Stimulated activated CD8-positive, alpha-beta memory T cell treated with anti-CD3 and anti-CD28 coated beads, Interleukin-2, amount 100 ng/mL, for 1 hour (primary cell): ENCODE measurements at regions not wholly inside any gene's neighbourhood (a gene's known extent, or its start where the extent isn't known, plus 50 kb on each side); places are given as distances from the start of the nearest gene placed in this dataset.
"Not testable (repeated sequence)": the region's sequence is repeated elsewhere in the genome, so short reads cannot be mapped to it uniquely, and the experiment has no call there.

Experiments
- DNase-seq, 2 donors: peaks; one replicate each; pipeline ENCODE4 v3.0.0-alpha.2; 2020; ENCODE audit warnings: low read depth in 2 of 2

GRCh38 chr20:40073535-40074111 lies 615.4 kb downstream of the MAFB start:
- no peak for DNase-seq

- no peak for DNase-seq
Measured at GRCh38 chr20:40072907-40073306, 616.1 kb downstream of the MAFB start.

- no peak for DNase-seq
Measured at GRCh38 chr20:40056171-40056570, 632.9 kb downstream of the MAFB start.

- DNase-seq: no peak
Measured at GRCh38 chr20:40055711-40056110, 633.3 kb downstream of the MAFB start.

GRCh38 chr20:40054311-40054710 lies 634.7 kb downstream of the MAFB start:
- no peak for DNase-seq

- DNase-seq: no peak
Measured at GRCh38 chr20:40050596-40050995, 638.4 kb downstream of the MAFB start.

GRCh38 chr20:40049854-40050253 lies 639.2 kb downstream of the MAFB start:
- DNase-seq: no peak

GRCh38 chr20:40046703-40047102 lies 642.3 kb downstream of the MAFB start:
- no peak for DNase-seq

- no peak for DNase-seq
Measured at GRCh38 chr20:40037511-40037910, 651.5 kb downstream of the MAFB start.

- DNase-seq: no peak
Measured at GRCh38 chr20:40029589-40029988, 659.4 kb downstream of the MAFB start.

- no peak for DNase-seq
Measured at GRCh38 chr20:40019510-40019909, 669.5 kb downstream of the MAFB start.

- DNase-seq: no peak
Measured at GRCh38 chr20:40017765-40018164, 671.3 kb downstream of the MAFB start.

GRCh38 chr20:40016890-40017289 lies 672.1 kb downstream of the MAFB start:
- DNase-seq: no peak

- DNase-seq: no peak
Measured at GRCh38 chr20:40016392-40016791, 672.6 kb downstream of the MAFB start.

GRCh38 chr20:40012026-40012425 lies 677.0 kb downstream of the MAFB start:
- not testable (repeated sequence) for DNase-seq

- no peak for DNase-seq
Measured at GRCh38 chr20:40010483-40010882, 678.6 kb downstream of the MAFB start.

GRCh38 chr20:40009542-40009941 lies 679.5 kb downstream of the MAFB start:
- no peak for DNase-seq

GRCh38 chr20:40008177-40008576 lies 680.9 kb downstream of the MAFB start:
- no peak for DNase-seq

- no peak for DNase-seq
Measured at GRCh38 chr20:40006168-40006860, 682.7 kb downstream of the MAFB start.

GRCh38 chr20:40004092-40004491 lies 684.9 kb downstream of the MAFB start:
- not testable (repeated sequence) for DNase-seq

- DNase-seq: no peak
Measured at GRCh38 chr20:39993742-39994141, 695.3 kb downstream of the MAFB start.

GRCh38 chr20:39990692-39991091 lies 698.3 kb downstream of the MAFB start:
- DNase-seq: no peak

GRCh38 chr20:39988991-39989390 lies 700.0 kb downstream of the MAFB start:
- no peak for DNase-seq
